ENCODE measurements at regions not wholly inside any gene's neighbourhood (a gene's known extent, or its start where the extent isn't known, plus 50 kb on each side); places are given as distances from the start of the nearest gene placed in this dataset.
"Not testable (repeated sequence)": the region's sequence is repeated elsewhere in the genome, so short reads cannot be mapped to it uniquely, and the experiment has no call there.

- Histone ChIP-seq H3K36me3 (ENCODE audit: control insufficient read depth, insufficient read depth, low read length) (no peaks in the 10 kb centered on the region), H3K4me1 (ENCODE audit: control insufficient read depth, insufficient read depth, low read length) (no peaks in the 10 kb centered on the region), H3K27me3 (ENCODE audit: control insufficient read depth, insufficient read depth, low read length) (no peaks in the 10 kb centered on the region), H3K4me3 (ENCODE audit: low read length) (no peak overlapping the region), H3K27ac (ENCODE audit: low read length) (no peak overlapping the region), H3K9me3 (ENCODE audit: control insufficient read depth, insufficient read depth, low read length) (no peaks in the 10 kb centered on the region)
- DNase-seq (no peak), ATAC-seq (no peak)
- Mint-ChIP-seq H3K27me3 (ENCODE audit: low read depth in 2 of 2) (no peaks in the 10 kb centered on the region), H3K27ac (no peak overlapping the region), H3K9me3 (peaks cover 7 to 10% of the 10 kb centered on the region in 2 donors), H3K4me3 (no peak overlapping the region), H3K36me3 (no peaks in the 10 kb centered on the region), H3K4me1 (no peaks in the 10 kb centered on the region)
- intact Hi-C loops (cut with micrococcal nuclease) = no loop called here
- no peak for TF ChIP-seq CTCF (IDR thresholded peaks at IDR 0.05)
- WGBS (ENCODE audit: insufficient coverage) = 100% methylated on average over 1 of the region's 1 CpG
These were observed 424.9 kb upstream of the ALCAM start for GRCh38 chr3:104941785-104942184.

DNA sequence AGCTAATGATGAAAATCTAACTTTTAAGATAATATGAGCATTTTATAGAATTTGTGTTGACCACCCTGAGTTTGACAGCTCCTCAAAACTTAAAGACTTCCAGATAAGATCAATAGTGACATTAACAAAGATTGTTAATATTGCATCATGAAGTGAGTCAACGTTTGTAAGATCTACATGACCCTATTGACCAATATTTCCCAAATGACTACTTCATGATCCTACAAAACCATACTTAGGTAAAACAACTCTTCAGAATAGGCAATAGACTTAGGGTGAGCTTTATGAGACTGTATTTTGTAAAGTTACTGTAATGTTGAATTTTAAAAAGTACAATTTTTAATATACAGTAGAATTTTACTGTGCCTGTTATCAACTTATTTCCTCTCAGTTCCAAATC lies 422.7 kb upstream of the ALCAM start:
- intact Hi-C loops (cut with micrococcal nuclease) = no loop called here
- WGBS (ENCODE audit: insufficient coverage) = 83% methylated on average over 1 of the region's 1 CpG
- Histone ChIP-seq H3K27me3 (ENCODE audit: control insufficient read depth, insufficient read depth, low read length) (no peaks in the 10 kb centered on the region), H3K36me3 (ENCODE audit: control insufficient read depth, insufficient read depth, low read length) (no peaks in the 10 kb centered on the region), H3K4me3 (ENCODE audit: low read length) (no peak overlapping the region), H3K9me3 (ENCODE audit: control insufficient read depth, insufficient read depth, low read length) (no peaks in the 10 kb centered on the region), H3K4me1 (ENCODE audit: control insufficient read depth, insufficient read depth, low read length) (no peaks in the 10 kb centered on the region), H3K27ac (ENCODE audit: low read length) (no peak overlapping the region)
- H3K9me3 Mint-ChIP-seq = peaks cover 9 to 16% of the 10 kb centered on the region in 2 donors
- DNase-seq (no peak), ATAC-seq (no peak)
- H3K27me3 Mint-ChIP-seq (ENCODE audit: low read depth in 2 of 2) = no peaks in the 10 kb centered on the region
- H3K36me3 Mint-ChIP-seq = no peaks in the 10 kb centered on the region
- no peaks in the 10 kb centered on the region for H3K4me1 Mint-ChIP-seq
- H3K4me3 Mint-ChIP-seq = no peak overlapping the region
- H3K27ac Mint-ChIP-seq = no peak overlapping the region
- no peak for TF ChIP-seq CTCF (IDR thresholded peaks at IDR 0.05)

DNA sequence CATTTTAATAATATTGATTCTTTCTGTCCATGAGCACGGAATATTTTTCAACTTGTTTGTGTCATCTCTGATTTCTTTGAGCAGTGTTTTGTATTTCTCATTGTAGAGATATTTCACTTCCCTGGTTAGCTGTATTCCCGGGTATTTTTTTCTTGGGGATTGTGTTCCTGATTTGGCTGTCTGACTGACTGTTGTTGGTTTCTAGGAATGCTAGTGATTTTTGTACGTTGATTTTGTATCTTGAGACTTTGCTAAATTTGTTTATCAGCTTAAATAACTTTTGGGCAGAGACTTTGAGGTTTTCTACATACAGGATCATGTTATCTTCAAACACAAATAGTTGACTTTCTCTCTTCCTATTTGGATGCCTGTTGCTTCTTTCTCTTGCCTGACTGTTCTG lies 418.8 kb upstream of the ALCAM start:
- no peaks in the 10 kb centered on the region for H3K4me1 ChIP-seq (ENCODE audit: control insufficient read depth, insufficient read depth, low read length)
- intact Hi-C loops (cut with micrococcal nuclease) = no loop called here
- H3K4me3 ChIP-seq (ENCODE audit: low read length) = no peak overlapping the region
- Mint-ChIP-seq H3K4me3 (no peak overlapping the region), H3K4me1 (no peaks in the 10 kb centered on the region), H3K27ac (no peak overlapping the region), H3K9me3 (peaks cover 17% of the 10 kb centered on the region in 2 donors), H3K27me3 (ENCODE audit: low read depth in 2 of 2) (no peaks in the 10 kb centered on the region), H3K36me3 (no peaks in the 10 kb centered on the region)
- H3K27ac ChIP-seq (ENCODE audit: low read length) = no peak overlapping the region
- DNase-seq = no peak
- no peaks in the 10 kb centered on the region for H3K27me3 ChIP-seq (ENCODE audit: control insufficient read depth, insufficient read depth, low read length)
- WGBS (ENCODE audit: insufficient coverage) = 59% methylated on average over 3 of the region's 3 CpGs
- H3K36me3 ChIP-seq (ENCODE audit: control insufficient read depth, insufficient read depth, low read length) = no peaks in the 10 kb centered on the region
- TF ChIP-seq CTCF (IDR thresholded peaks at IDR 0.05) = no peak
- no peaks in the 10 kb centered on the region for H3K9me3 ChIP-seq (ENCODE audit: control insufficient read depth, insufficient read depth, low read length)
- ATAC-seq = no peak

DNA sequence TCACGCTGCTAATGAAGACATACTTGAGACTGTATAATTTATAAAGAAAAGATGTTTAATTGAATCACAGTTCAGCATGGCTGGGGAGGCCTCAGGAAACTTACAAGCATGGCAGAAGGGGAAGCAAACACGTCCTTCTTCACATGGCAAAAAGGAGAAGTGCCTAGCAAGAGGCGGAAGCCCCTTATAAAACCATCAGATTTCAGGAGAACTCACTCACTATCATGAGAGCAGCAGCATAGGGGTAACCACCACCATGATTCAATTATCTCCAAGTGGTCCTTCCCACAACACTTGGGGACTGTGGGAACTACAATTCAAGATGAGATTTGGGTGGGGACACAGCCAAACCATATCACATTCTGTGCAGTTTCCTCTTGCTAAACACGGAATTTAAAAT lies 416.9 kb upstream of the ALCAM start:
- H3K36me3 ChIP-seq (ENCODE audit: control insufficient read depth, insufficient read depth, low read length); DNase-seq; H3K4me3 Mint-ChIP-seq; H3K4me1 ChIP-seq (ENCODE audit: control insufficient read depth, insufficient read depth, low read length); H3K36me3 Mint-ChIP-seq; H3K9me3 ChIP-seq (ENCODE audit: control insufficient read depth, insufficient read depth, low read length); ATAC-seq; H3K27ac ChIP-seq (ENCODE audit: low read length); intact Hi-C loops (cut with micrococcal nuclease); H3K27me3 ChIP-seq (ENCODE audit: control insufficient read depth, insufficient read depth, low read length); H3K4me3 ChIP-seq (ENCODE audit: low read length); H3K27me3 Mint-ChIP-seq (ENCODE audit: low read depth in 2 of 2); H3K27ac Mint-ChIP-seq; H3K4me1 Mint-ChIP-seq: not testable (repeated sequence)
- WGBS (ENCODE audit: insufficient coverage) = 32% methylated on average over 3 of the region's 4 CpGs
- H3K9me3 Mint-ChIP-seq = peaks cover 16 to 21% of the 10 kb centered on the region in 2 donors
